ENCODE measurements at regions not wholly inside any gene's neighbourhood (a gene's known extent, or its start where the extent isn't known, plus 50 kb on each side); places are given as distances from the start of the nearest gene placed in this dataset.

- Histone ChIP-seq H2AFZ (ENCODE audit: low read depth, low read length) (no peak overlapping the region), H4K20me1 (ENCODE audit: insufficient read depth, low read length) (no peaks in the 10 kb centered on the region), H3K9ac (ENCODE audit: low read length) (no peak overlapping the region), H3K4me1 (ENCODE audit: insufficient read depth, low read length) (no peaks in the 10 kb centered on the region), H3K4me2 (ENCODE audit: low read length) (no peak overlapping the region), H3K27me3 (ENCODE audit: insufficient read depth, low read length) (no peaks in the 10 kb centered on the region), H3K9me3 (ENCODE audit: insufficient read depth, low read depth, low read length) (no peaks in the 10 kb centered on the region), H3K36me3 (ENCODE audit: insufficient read depth, low read length) (no peaks in the 10 kb centered on the region), H3K4me3 (ENCODE audit: insufficient read depth, low read depth, low read length) (no peak overlapping the region), H3K27ac (ENCODE audit: low read depth, low read length) (no peak overlapping the region), H3K79me2 (ENCODE audit: insufficient read depth, low read length) (no peaks in the 10 kb centered on the region)
- H3K27me3 Mint-ChIP-seq (ENCODE audit: low read depth, unreplicated experiment): peaks cover 5% of the 10 kb centered on the region
- H3K4me1 Mint-ChIP-seq (ENCODE audit: low read depth, unreplicated experiment): no peaks in the 10 kb centered on the region
- H3K4me3 Mint-ChIP-seq (ENCODE audit: unreplicated experiment): no peak overlapping the region
- no peaks in the 10 kb centered on the region for H3K36me3 Mint-ChIP-seq (ENCODE audit: low read depth, unreplicated experiment)
- FAIRE-seq: no peak
- no peak for DNase-seq (ENCODE audit: low read depth)
- H3K9me3 Mint-ChIP-seq (ENCODE audit: unreplicated experiment): peaks cover 7% of the 10 kb centered on the region
- no peak overlapping the region for H3K27ac Mint-ChIP-seq (ENCODE audit: unreplicated experiment)
- TF ChIP-seq CTCF (IDR thresholded peaks at IDR 0.05; ENCODE audit: insufficient read depth, low read depth, low read length) (no peak), EZH2 (IDR thresholded peaks at IDR 0.05; ENCODE audit: insufficient read depth, low read length) (no peak)
Observed at GRCh38 chr6:105633814-105634213, 230.9 kb upstream of the PREP start.

GRCh38 chr6:105628156-105628860 lies 225.4 kb upstream of the PREP start:
- H3K4me3 ChIP-seq (ENCODE audit: insufficient read depth, low read depth, low read length): no peak overlapping the region
- peaks cover 7% of the 10 kb centered on the region for H3K9me3 Mint-ChIP-seq (ENCODE audit: unreplicated experiment)
- H3K27ac ChIP-seq (ENCODE audit: low read depth, low read length): no peak overlapping the region
- no peaks in the 10 kb centered on the region for H3K79me2 ChIP-seq (ENCODE audit: insufficient read depth, low read length)
- TF ChIP-seq EZH2 (IDR thresholded peaks at IDR 0.05; ENCODE audit: insufficient read depth, low read length) (no peak), CTCF (IDR thresholded peaks at IDR 0.05; ENCODE audit: insufficient read depth, low read depth, low read length) (no peak)
- H3K4me3 Mint-ChIP-seq (ENCODE audit: unreplicated experiment): no peak overlapping the region
- FAIRE-seq: no peak
- no peaks in the 10 kb centered on the region for H3K4me1 Mint-ChIP-seq (ENCODE audit: low read depth, unreplicated experiment)
- H3K4me1 ChIP-seq (ENCODE audit: insufficient read depth, low read length): no peaks in the 10 kb centered on the region
- H3K27ac Mint-ChIP-seq (ENCODE audit: unreplicated experiment): no peak overlapping the region
- no peak overlapping the region for H3K9ac ChIP-seq (ENCODE audit: low read length)
- no peak overlapping the region for H2AFZ ChIP-seq (ENCODE audit: low read depth, low read length)
- H4K20me1 ChIP-seq (ENCODE audit: insufficient read depth, low read length): no peaks in the 10 kb centered on the region
- no peaks in the 10 kb centered on the region for H3K36me3 ChIP-seq (ENCODE audit: insufficient read depth, low read length)
- no peak for DNase-seq (ENCODE audit: low read depth)
- H3K36me3 Mint-ChIP-seq (ENCODE audit: low read depth, unreplicated experiment): no peaks in the 10 kb centered on the region
- H3K27me3 Mint-ChIP-seq (ENCODE audit: low read depth, unreplicated experiment): peaks cover 5% of the 10 kb centered on the region
- H3K9me3 ChIP-seq (ENCODE audit: insufficient read depth, low read depth, low read length): no peaks in the 10 kb centered on the region
- no peak overlapping the region for H3K4me2 ChIP-seq (ENCODE audit: low read length)
- H3K27me3 ChIP-seq (ENCODE audit: insufficient read depth, low read length): no peaks in the 10 kb centered on the region
